Stomach (tissue), 4 donors: ENCODE measurements at regions not wholly inside any gene's neighbourhood (a gene's known extent, or its start where the extent isn't known, plus 50 kb on each side); places are given as distances from the start of the nearest gene placed in this dataset.

Experiments
- CTCF ChIP-seq, 7 experiments: fragments of 450-650 bp in 4 of 7; fragments of 200-600 bp in 3 of 7; sonication (generic) in 3 of 7; IDR thresholded peaks; one replicate each; pipeline ENCODE4 v1.5.1; 2016 to 2019; ENCODE audit warnings: antibody characterized with exemption in 7 of 7, control low read depth in 2 of 7, mild to moderate bottlenecking in 1 of 7
- EP300 ChIP-seq: sonication (generic); formaldehyde crosslinking; IDR thresholded peaks from one replicate; pipeline ENCODE4 v1.6.1; 2017; ENCODE audit warnings: antibody characterized with exemption
- POLR2A ChIP-seq, 4 donors: fragments of 450-650 bp; IDR thresholded peaks; one replicate each; pipeline ENCODE4 v1.6.1; 2016; ENCODE audit warnings: antibody characterized with exemption in 4 of 4, control low read depth in 2 of 4, mild to moderate bottlenecking in 1 of 4, moderate library complexity in 1 of 4
- POLR2AphosphoS5 ChIP-seq, 3 donors: sonication (generic); formaldehyde crosslinking; IDR thresholded peaks; one replicate each; pipeline ENCODE4 v1.6.1; 2016; ENCODE audit warnings: antibody characterized with exemption in 3 of 3

DNA sequence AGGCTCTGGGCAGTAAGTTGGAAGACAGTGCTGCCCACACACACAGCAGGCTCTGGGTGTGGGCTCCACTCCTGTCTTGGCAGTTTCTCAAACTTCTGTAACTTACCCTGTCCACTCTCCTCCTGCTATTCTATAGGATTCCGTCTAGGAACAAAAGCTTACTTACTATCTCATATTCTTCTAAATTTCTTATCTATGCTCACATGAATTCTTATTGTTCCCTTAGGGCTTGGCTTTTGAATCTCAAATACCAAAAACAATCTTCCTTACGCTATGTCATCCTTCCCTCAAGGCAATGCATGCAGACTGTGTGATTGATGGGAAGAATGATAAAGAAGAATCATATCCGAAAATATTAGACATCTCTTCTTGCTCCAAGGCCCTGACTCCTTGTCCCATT is 425.9 kb upstream of the ONECUT1 start:
- TF ChIP-seq CTCF (IDR thresholded peaks at IDR 0.05) (no peak), POLR2A (IDR thresholded peaks at IDR 0.05) (no peak), POLR2AphosphoS5 (IDR thresholded peaks at IDR 0.05) (no peak), EP300 (no peak)
